ENCODE measurements at regions not wholly inside any gene's neighbourhood (a gene's known extent, or its start where the extent isn't known, plus 50 kb on each side); places are given as distances from the start of the nearest gene placed in this dataset.

GRCh38 chr9:79111653-79112052 lies 460.1 kb upstream of the TLE4 start:
- TF ChIP-seq, protein P1, sequence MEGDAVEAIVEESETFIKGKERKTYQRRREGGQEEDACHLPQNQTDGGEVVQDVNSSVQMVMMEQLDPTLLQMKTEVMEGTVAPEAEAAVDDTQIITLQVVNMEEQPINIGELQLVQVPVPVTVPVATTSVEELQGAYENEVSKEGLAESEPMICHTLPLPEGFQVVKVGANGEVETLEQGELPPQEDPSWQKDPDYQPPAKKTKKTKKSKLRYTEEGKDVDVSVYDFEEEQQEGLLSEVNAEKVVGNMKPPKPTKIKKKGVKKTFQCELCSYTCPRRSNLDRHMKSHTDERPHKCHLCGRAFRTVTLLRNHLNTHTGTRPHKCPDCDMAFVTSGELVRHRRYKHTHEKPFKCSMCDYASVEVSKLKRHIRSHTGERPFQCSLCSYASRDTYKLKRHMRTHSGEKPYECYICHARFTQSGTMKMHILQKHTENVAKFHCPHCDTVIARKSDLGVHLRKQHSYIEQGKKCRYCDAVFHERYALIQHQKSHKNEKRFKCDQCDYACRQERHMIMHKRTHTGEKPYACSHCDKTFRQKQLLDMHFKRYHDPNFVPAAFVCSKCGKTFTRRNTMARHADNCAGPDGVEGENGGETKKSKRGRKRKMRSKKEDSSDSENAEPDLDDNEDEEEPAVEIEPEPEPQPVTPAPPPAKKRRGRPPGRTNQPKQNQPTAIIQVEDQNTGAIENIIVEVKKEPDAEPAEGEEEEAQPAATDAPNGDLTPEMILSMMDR (IDR thresholded peaks at IDR 0.05), result no peak
- TF ChIP-seq POLR2A (IDR thresholded peaks at IDR 0.05) (no peak), POLR2AphosphoS5 (IDR thresholded peaks at IDR 0.05) (no peak)

All from stomach (tissue), 4 donors.